Spinal cord (tissue), 9 donors: ENCODE measurements at regions not wholly inside any gene's neighbourhood (a gene's known extent, or its start where the extent isn't known, plus 50 kb on each side); places are given as distances from the start of the nearest gene placed in this dataset.

ENCODE experiments used
- DNase-seq, 6 donors: peaks; one replicate each; pipeline versions ENCODE4 v3.0.0 to v3.0.0-alpha.2; 2013 to 2015; ENCODE audit warnings: low spot score in 6 of 6, low read depth in 4 of 6
- H3K27ac ChIP-seq: one replicate; pipeline ENCODE4 v1.5.1; 2013; ENCODE audit warnings: low read depth, low read length, control low read depth
- H3K27me3 ChIP-seq: one replicate; pipeline ENCODE4 v1.6.1; 2013; ENCODE audit warnings: low read length; ENCODE audit not compliant: control insufficient read depth, insufficient read depth
- H3K36me3 ChIP-seq: one replicate; pipeline ENCODE4 v1.6.1; 2013; ENCODE audit warnings: low read length; ENCODE audit not compliant: control insufficient read depth, insufficient read depth
- H3K4me1 ChIP-seq: one replicate; pipeline ENCODE4 v1.6.1; 2013; ENCODE audit warnings: low read length; ENCODE audit not compliant: control insufficient read depth, insufficient read depth
- H3K4me3 ChIP-seq: one replicate; pipeline ENCODE4 v1.5.1; 2013; ENCODE audit warnings: low read depth, low read length, control low read depth
- H3K9me3 ChIP-seq: one replicate; pipeline ENCODE4 v1.6.1; 2013; ENCODE audit warnings: low read length; ENCODE audit not compliant: control insufficient read depth, insufficient read depth
- WGBS: methylation state at CpG from one replicate; pipeline ENCODE4 v1.1.5; 2013; ENCODE audit warnings: missing lambda C conversion rate; ENCODE audit not compliant: insufficient coverage; 5-methylcytosine and 5-hydroxymethylcytosine counted together
- donor health status: healthy.

- Histone ChIP-seq H3K4me1 (no peaks in the 10 kb centered on the region), H3K9me3 (no peaks in the 10 kb centered on the region), H3K27me3 (no peaks in the 10 kb centered on the region), H3K36me3 (no peaks in the 10 kb centered on the region), H3K27ac (no peak overlapping the region), H3K4me3 (no peak overlapping the region)
- DNase-seq = no peak
- 100% methylated on average over 1 of the region's 3 CpGs for WGBS
Measured at GRCh38 chr14:34075042-34075744, 124.3 kb upstream of the EGLN3 start.

- Histone ChIP-seq H3K36me3 (no peaks in the 10 kb centered on the region), H3K27ac (no peak overlapping the region), H3K9me3 (no peaks in the 10 kb centered on the region), H3K27me3 (no peaks in the 10 kb centered on the region), H3K4me1 (no peaks in the 10 kb centered on the region), H3K4me3 (no peak overlapping the region)
- DNase-seq = no peak
- WGBS = no CpG with 5 or more reads among the region's 1 CpG
Measured at GRCh38 chr14:34072921-34073320, 122.0 kb upstream of the EGLN3 start.

- no peaks in the 10 kb centered on the region for H3K27me3 ChIP-seq
- no peak for DNase-seq
- H3K27ac ChIP-seq = no peak overlapping the region
- no peak overlapping the region for H3K4me3 ChIP-seq
- no peaks in the 10 kb centered on the region for H3K9me3 ChIP-seq
- H3K4me1 ChIP-seq = no peaks in the 10 kb centered on the region
- no peaks in the 10 kb centered on the region for H3K36me3 ChIP-seq
- no CpG with 5 or more reads among the region's 3 CpGs for WGBS
Measured at GRCh38 chr14:34072401-34072800, 121.5 kb upstream of the EGLN3 start.

GRCh38 chr14:34070917-34071407 is 120.1 kb upstream of the EGLN3 start:
- Histone ChIP-seq H3K4me3 (no peak overlapping the region), H3K27ac (no peak overlapping the region), H3K27me3 (no peaks in the 10 kb centered on the region), H3K36me3 (no peaks in the 10 kb centered on the region), H3K9me3 (no peaks in the 10 kb centered on the region), H3K4me1 (no peaks in the 10 kb centered on the region)
- DNase-seq = no peak
- 60% methylated on average over 1 of the region's 3 CpGs for WGBS

- no peak overlapping the region for H3K4me3 ChIP-seq
- no peak for DNase-seq
- H3K27ac ChIP-seq = no peak overlapping the region
- H3K9me3 ChIP-seq = no peaks in the 10 kb centered on the region
- H3K4me1 ChIP-seq = no peaks in the 10 kb centered on the region
- H3K27me3 ChIP-seq = no peaks in the 10 kb centered on the region
- no peaks in the 10 kb centered on the region for H3K36me3 ChIP-seq
- no CpG with 5 or more reads among the region's 3 CpGs for WGBS
Measured at GRCh38 chr14:34069854-34070582, 119.1 kb upstream of the EGLN3 start.

GRCh38 chr14:34067587-34067986 is 116.7 kb upstream of the EGLN3 start:
- H3K27me3 ChIP-seq = no peaks in the 10 kb centered on the region
- H3K9me3 ChIP-seq = no peaks in the 10 kb centered on the region
- DNase-seq = no peak
- no peak overlapping the region for H3K4me3 ChIP-seq
- no peaks in the 10 kb centered on the region for H3K36me3 ChIP-seq
- WGBS = no CpG with 5 or more reads among the region's 3 CpGs
- H3K4me1 ChIP-seq = no peaks in the 10 kb centered on the region
- no peak overlapping the region for H3K27ac ChIP-seq

GRCh38 chr14:34065690-34066391 is 115.0 kb upstream of the EGLN3 start:
- Histone ChIP-seq H3K27ac (no peak overlapping the region), H3K4me1 (peaks cover under 1% of the 10 kb centered on the region), H3K36me3 (no peaks in the 10 kb centered on the region), H3K9me3 (no peaks in the 10 kb centered on the region), H3K27me3 (peaks cover 3% of the 10 kb centered on the region), H3K4me3 (no peak overlapping the region)
- WGBS = 98% methylated on average over 3 of the region's 4 CpGs
- no peak for DNase-seq

GRCh38 chr14:34065236-34065635 is 114.4 kb upstream of the EGLN3 start:
- H3K4me1 ChIP-seq = peaks cover 7% of the 10 kb centered on the region
- H3K27ac ChIP-seq = no peak overlapping the region
- WGBS = 80% methylated on average over 1 of the region's 4 CpGs
- H3K4me3 ChIP-seq = no peak overlapping the region
- DNase-seq = no peak
- no peaks in the 10 kb centered on the region for H3K36me3 ChIP-seq
- peaks cover 6% of the 10 kb centered on the region for H3K27me3 ChIP-seq
- H3K9me3 ChIP-seq = no peaks in the 10 kb centered on the region

GRCh38 chr14:34064349-34064748 is 113.5 kb upstream of the EGLN3 start:
- no peaks in the 10 kb centered on the region for H3K9me3 ChIP-seq
- peaks cover 6% of the 10 kb centered on the region for H3K27me3 ChIP-seq
- H3K4me3 ChIP-seq = no peak overlapping the region
- 28% methylated on average over 3 of the region's 4 CpGs for WGBS
- peak in 1 of 6 donors; percentile 7 for DNase-seq
- H3K36me3 ChIP-seq = no peaks in the 10 kb centered on the region
- peaks cover 13% of the 10 kb centered on the region for H3K4me1 ChIP-seq
- no peak overlapping the region for H3K27ac ChIP-seq
